ENCODE measurements at regions not wholly inside any gene's neighbourhood (a gene's known extent, or its start where the extent isn't known, plus 50 kb on each side); places are given as distances from the start of the nearest gene placed in this dataset.

DNA sequence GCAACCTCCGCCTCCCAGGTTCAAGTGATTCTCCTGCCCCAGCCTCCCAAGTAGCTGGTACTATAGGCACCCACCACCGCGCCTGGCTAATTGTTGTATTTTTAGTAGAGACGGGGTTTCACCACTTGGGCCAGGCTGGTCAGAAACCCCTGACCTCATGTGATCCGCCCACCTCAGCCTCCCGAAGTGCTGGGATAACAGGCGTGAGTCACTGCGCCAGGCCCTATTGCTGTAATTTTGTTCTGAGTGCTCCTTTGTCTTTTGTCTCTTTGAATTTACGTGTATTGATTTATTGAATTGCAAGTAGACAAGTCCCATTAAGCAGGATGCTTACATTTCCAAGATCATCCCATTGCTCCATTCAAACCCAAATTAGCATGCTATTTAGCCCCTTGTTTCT is 186.7 kb downstream of the MSX2 start:
- TF ChIP-seq, protein P1, sequence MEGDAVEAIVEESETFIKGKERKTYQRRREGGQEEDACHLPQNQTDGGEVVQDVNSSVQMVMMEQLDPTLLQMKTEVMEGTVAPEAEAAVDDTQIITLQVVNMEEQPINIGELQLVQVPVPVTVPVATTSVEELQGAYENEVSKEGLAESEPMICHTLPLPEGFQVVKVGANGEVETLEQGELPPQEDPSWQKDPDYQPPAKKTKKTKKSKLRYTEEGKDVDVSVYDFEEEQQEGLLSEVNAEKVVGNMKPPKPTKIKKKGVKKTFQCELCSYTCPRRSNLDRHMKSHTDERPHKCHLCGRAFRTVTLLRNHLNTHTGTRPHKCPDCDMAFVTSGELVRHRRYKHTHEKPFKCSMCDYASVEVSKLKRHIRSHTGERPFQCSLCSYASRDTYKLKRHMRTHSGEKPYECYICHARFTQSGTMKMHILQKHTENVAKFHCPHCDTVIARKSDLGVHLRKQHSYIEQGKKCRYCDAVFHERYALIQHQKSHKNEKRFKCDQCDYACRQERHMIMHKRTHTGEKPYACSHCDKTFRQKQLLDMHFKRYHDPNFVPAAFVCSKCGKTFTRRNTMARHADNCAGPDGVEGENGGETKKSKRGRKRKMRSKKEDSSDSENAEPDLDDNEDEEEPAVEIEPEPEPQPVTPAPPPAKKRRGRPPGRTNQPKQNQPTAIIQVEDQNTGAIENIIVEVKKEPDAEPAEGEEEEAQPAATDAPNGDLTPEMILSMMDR (IDR thresholded peaks at IDR 0.05) = no peak
- no peak for TF ChIP-seq HDAC2 (IDR thresholded peaks at IDR 0.05)
- TF ChIP-seq RAD21 (conservative IDR thresholded peaks at IDR 0.05 in 1 of 2, IDR thresholded peaks at IDR 0.05 in 1 of 2) = no peak
- TF ChIP-seq, protein P2, sequence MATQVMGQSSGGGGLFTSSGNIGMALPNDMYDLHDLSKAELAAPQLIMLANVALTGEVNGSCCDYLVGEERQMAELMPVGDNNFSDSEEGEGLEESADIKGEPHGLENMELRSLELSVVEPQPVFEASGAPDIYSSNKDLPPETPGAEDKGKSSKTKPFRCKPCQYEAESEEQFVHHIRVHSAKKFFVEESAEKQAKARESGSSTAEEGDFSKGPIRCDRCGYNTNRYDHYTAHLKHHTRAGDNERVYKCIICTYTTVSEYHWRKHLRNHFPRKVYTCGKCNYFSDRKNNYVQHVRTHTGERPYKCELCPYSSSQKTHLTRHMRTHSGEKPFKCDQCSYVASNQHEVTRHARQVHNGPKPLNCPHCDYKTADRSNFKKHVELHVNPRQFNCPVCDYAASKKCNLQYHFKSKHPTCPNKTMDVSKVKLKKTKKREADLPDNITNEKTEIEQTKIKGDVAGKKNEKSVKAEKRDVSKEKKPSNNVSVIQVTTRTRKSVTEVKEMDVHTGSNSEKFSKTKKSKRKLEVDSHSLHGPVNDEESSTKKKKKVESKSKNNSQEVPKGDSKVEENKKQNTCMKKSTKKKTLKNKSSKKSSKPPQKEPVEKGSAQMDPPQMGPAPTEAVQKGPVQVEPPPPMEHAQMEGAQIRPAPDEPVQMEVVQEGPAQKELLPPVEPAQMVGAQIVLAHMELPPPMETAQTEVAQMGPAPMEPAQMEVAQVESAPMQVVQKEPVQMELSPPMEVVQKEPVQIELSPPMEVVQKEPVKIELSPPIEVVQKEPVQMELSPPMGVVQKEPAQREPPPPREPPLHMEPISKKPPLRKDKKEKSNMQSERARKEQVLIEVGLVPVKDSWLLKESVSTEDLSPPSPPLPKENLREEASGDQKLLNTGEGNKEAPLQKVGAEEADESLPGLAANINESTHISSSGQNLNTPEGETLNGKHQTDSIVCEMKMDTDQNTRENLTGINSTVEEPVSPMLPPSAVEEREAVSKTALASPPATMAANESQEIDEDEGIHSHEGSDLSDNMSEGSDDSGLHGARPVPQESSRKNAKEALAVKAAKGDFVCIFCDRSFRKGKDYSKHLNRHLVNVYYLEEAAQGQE (IDR thresholded peaks at IDR 0.05) = no peak

Data from A549 (cell line).